PC-3 (cell line): ENCODE measurements at regions not wholly inside any gene's neighbourhood (a gene's known extent, or its start where the extent isn't known, plus 50 kb on each side); places are given as distances from the start of the nearest gene placed in this dataset.

Experiments used
- ATAC-seq: fragments of 200-7000 bp; cut with Tn5 transposase; 2 replicates; pipeline ENCODE4 v1.9.1; 2020; ENCODE audit warnings: mild to moderate bottlenecking, moderate library complexity
- BruUV-seq: library from RNA; stranded (reverse); fragments of 400-500 nt; replicated peaks from 2 replicates; lab custom pipeline; 2021; lab: Mats Ljungman, UMichigan
- CTCF ChIA-PET: fragments of 300-600 bp; sonication (Branson Sonifier 250); formaldehyde crosslinking; loops from one replicate; lab custom pipeline; 2022; ENCODE audit warnings: antibody characterized with exemption; lab: Charles Lee
- POLR2A ChIA-PET: fragments of 300-600 bp; sonication (Branson Sonifier 250); formaldehyde crosslinking; loops from one replicate; lab custom pipeline; 2022; ENCODE audit warnings: antibody characterized with exemption; ENCODE audit not compliant: unreplicated experiment; lab: Charles Lee
- DNase-seq: peaks from one replicate; pipeline ENCODE4 v3.0.0-alpha.2; 2015
- H2AFZ ChIP-seq: fragments of 300-600 bp; sonication (generic); 2 replicates; pipeline ENCODE4 v1.6.0; 2016; ENCODE audit warnings: antibody characterized with exemption, low read length
- H3F3A ChIP-seq: fragments of 300-600 bp; sonication (generic); one replicate; pipeline ENCODE4 v1.6.0; 2017; ENCODE audit warnings: antibody characterized with exemption, low read length, control low read depth, mild to moderate bottlenecking; ENCODE audit not compliant: unreplicated experiment
- H3K27ac ChIP-seq: fragments of 300-600 bp; sonication (generic); 2 replicates; pipeline ENCODE4 v1.5.1; 2016; ENCODE audit warnings: mild to moderate bottlenecking, low read length
- H3K27me3 ChIP-seq: fragments of 300-600 bp; sonication (generic); 2 replicates; pipeline ENCODE4 v1.6.1; 2016; ENCODE audit warnings: low read length, mixed read lengths
- H3K36me3 ChIP-seq: fragments of 300-600 bp; sonication (generic); 2 replicates; pipeline ENCODE4 v1.6.1; 2016; ENCODE audit warnings: low read depth, mixed run types, low read length, mixed read lengths
- H3K4me1 ChIP-seq: fragments of 300-600 bp; sonication (generic); 2 replicates; pipeline ENCODE4 v1.5.1; 2016; ENCODE audit warnings: low read length; ENCODE audit not compliant: insufficient read depth
- H3K4me2 ChIP-seq: fragments of 300-600 bp; sonication (generic); 2 replicates; pipeline ENCODE4 v1.6.0; 2016; ENCODE audit warnings: low read length
- H3K4me3 ChIP-seq: fragments of 300-600 bp; sonication (generic); 2 replicates; pipeline ENCODE4 v1.5.1; 2016; ENCODE audit warnings: mild to moderate bottlenecking, low read length, mixed read lengths
- H3K79me2 ChIP-seq: fragments of 300-600 bp; sonication (generic); 2 replicates; pipeline ENCODE4 v1.6.1; 2017; ENCODE audit warnings: low read length, mixed read lengths
- H3K9ac ChIP-seq: fragments of 300-600 bp; sonication (generic); 2 replicates; pipeline ENCODE4 v1.6.0; 2016; ENCODE audit warnings: mild to moderate bottlenecking, low read length
- H3K9me2 ChIP-seq: fragments of 300-600 bp; sonication (generic); replicated peaks from 2 replicates; pipeline ENCODE4 v1.6.1; 2016; ENCODE audit warnings: mixed run types, low read length, mixed read lengths
- H3K9me3 ChIP-seq: fragments of 300-600 bp; sonication (generic); 2 replicates; pipeline ENCODE4 v1.6.1; 2016; ENCODE audit warnings: low read length, mixed read lengths
- H4K20me1 ChIP-seq: fragments of 300-600 bp; sonication (generic); 2 replicates; pipeline ENCODE4 v1.6.1; 2016; ENCODE audit warnings: low read length, mixed read lengths
- EZH2 ChIP-seq: fragments of 300-600 bp; sonication (generic); IDR thresholded peaks from one replicate; pipeline ENCODE4 v1.6.1; 2017; ENCODE audit warnings: antibody characterized with exemption, mild to moderate bottlenecking, low read length; ENCODE audit not compliant: unreplicated experiment
- EZH2phosphoT487 ChIP-seq: fragments of 300-600 bp; sonication (generic); IDR thresholded peaks from 2 replicates; pipeline ENCODE4 v1.6.1; 2018; ENCODE audit warnings: mild to moderate bottlenecking, antibody characterized with exemption, low read length, borderline replicate concordance
- intact Hi-C: fragments of 100-400 bp; cut with micrococcal nuclease; formaldehyde crosslinking; loops from 2 replicates; pipeline ENCODE4 v1.9.0; 2023
- TF ChIP-seq, protein P1 (sequence below): fragments of 300-600 bp; sonication (generic); conservative IDR thresholded peaks from 2 replicates; pipeline ENCODE4 v1.5.1; 2017; ENCODE audit warnings: antibody characterized with exemption, low read depth, mild to moderate bottlenecking, low read length

GRCh38 chr17:65463242-65463641 lies 98.2 kb downstream of the AXIN2 start:
- no peak overlapping the region for H3K4me2 ChIP-seq
- H3K9ac ChIP-seq: no peak overlapping the region
- POLR2A ChIA-PET: no interaction called here
- H4K20me1 ChIP-seq: no peaks in the 10 kb centered on the region
- no peaks in the 10 kb centered on the region for H3K4me1 ChIP-seq
- no peak overlapping the region for H3K4me3 ChIP-seq
- H3K27me3 ChIP-seq: 0 out of 2 replicates have a peak, but pooled peaks cover 12% of the 10 kb centered on the region
- no peak overlapping the region for H2AFZ ChIP-seq
- no peak overlapping the region for H3K27ac ChIP-seq
- H3K9me3 ChIP-seq: no peaks in the 10 kb centered on the region
- DNase-seq: no peak
- no TSS peak for BruUV-seq
- no peaks in the 10 kb centered on the region for H3F3A ChIP-seq
- intact Hi-C loops: no loop called here
- H3K9me2 ChIP-seq: no peaks in the 10 kb centered on the region
- TF ChIP-seq EZH2: no peak
- no peak for TF ChIP-seq EZH2phosphoT487
- TF ChIP-seq, protein P1, sequence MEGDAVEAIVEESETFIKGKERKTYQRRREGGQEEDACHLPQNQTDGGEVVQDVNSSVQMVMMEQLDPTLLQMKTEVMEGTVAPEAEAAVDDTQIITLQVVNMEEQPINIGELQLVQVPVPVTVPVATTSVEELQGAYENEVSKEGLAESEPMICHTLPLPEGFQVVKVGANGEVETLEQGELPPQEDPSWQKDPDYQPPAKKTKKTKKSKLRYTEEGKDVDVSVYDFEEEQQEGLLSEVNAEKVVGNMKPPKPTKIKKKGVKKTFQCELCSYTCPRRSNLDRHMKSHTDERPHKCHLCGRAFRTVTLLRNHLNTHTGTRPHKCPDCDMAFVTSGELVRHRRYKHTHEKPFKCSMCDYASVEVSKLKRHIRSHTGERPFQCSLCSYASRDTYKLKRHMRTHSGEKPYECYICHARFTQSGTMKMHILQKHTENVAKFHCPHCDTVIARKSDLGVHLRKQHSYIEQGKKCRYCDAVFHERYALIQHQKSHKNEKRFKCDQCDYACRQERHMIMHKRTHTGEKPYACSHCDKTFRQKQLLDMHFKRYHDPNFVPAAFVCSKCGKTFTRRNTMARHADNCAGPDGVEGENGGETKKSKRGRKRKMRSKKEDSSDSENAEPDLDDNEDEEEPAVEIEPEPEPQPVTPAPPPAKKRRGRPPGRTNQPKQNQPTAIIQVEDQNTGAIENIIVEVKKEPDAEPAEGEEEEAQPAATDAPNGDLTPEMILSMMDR: no peak
- ATAC-seq: no peak
- H3K79me2 ChIP-seq: no peaks in the 10 kb centered on the region
- CTCF ChIA-PET: no interaction called here
- no peaks in the 10 kb centered on the region for H3K36me3 ChIP-seq

GRCh38 chr17:65459677-65460347 lies 101.6 kb downstream of the AXIN2 start:
- Histone ChIP-seq H4K20me1 (no peaks in the 10 kb centered on the region), H3K79me2 (no peaks in the 10 kb centered on the region), H3K4me2 (no peak overlapping the region), H3F3A (no peaks in the 10 kb centered on the region), H3K9me3 (no peaks in the 10 kb centered on the region), H3K27ac (no peak overlapping the region), H3K4me1 (no peaks in the 10 kb centered on the region), H3K9me2 (no peaks in the 10 kb centered on the region), H2AFZ (no peak overlapping the region), H3K36me3 (no peaks in the 10 kb centered on the region), H3K27me3 (0 out of 2 replicates have a peak, but pooled peaks cover 6% of the 10 kb centered on the region), H3K4me3 (no peak overlapping the region), H3K9ac (no peak overlapping the region)
- BruUV-seq: no TSS peak
- TF ChIP-seq, protein P1: no peak
- TF ChIP-seq EZH2phosphoT487 (no peak), EZH2 (no peak)
- ATAC-seq (no peak), DNase-seq (no peak)
- CTCF ChIA-PET: no interaction called here
- intact Hi-C loops: loop anchor here (5.0 to 10.0 kb wide), 3 partner anchors 97 to 527 kb away; no protein-coding TSS in a partner anchor
- POLR2A ChIA-PET: interaction anchor here (0.7 kb wide), 1 partner anchor 224 kb away, joined by 4 read pairs; no protein-coding TSS in a partner anchor

DNA sequence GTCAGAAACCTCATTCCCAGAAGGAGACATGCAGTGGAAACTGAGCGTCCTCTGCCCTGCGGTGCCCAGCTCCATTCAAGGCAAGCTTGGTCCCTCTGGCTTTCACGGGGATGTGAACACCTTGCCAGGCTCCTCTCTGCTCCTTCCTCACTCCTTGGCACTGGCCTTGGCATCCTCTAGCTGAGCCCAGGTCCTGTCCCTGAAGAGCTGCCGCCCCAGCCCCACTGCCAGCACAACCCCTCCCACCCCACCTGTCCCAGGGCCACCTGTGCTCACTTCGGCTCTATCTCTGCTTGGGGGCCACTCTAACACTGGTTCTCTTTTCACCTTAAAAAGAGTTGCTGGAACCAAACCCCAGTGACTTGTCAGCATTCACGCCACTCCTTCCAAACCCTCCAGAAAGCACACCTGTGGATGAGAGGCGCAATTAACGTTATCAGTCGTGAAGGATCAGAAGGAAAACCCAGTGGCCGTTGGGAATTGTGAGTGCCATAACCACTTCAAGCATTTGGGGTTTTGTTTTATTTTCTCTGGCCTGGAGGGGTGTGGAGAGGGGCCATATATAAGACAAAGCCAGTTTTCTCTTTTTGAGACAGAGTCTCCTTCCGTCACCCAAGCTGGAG lies 103.7 kb downstream of the AXIN2 start:
- Histone ChIP-seq H4K20me1 (no peaks in the 10 kb centered on the region), H2AFZ (no peak overlapping the region), H3F3A (no peaks in the 10 kb centered on the region), H3K4me1 (no peaks in the 10 kb centered on the region), H3K9me3 (no peaks in the 10 kb centered on the region), H3K27ac (no peak overlapping the region), H3K79me2 (no peaks in the 10 kb centered on the region), H3K4me3 (no peak overlapping the region), H3K27me3 (0 out of 2 replicates have a peak, but pooled peaks cover 2% of the 10 kb centered on the region), H3K36me3 (no peaks in the 10 kb centered on the region), H3K9ac (no peak overlapping the region), H3K9me2 (no peaks in the 10 kb centered on the region), H3K4me2 (no peak overlapping the region)
- POLR2A ChIA-PET: no interaction called here
- no TSS peak for BruUV-seq
- DNase-seq (no peak), ATAC-seq (no peak)
- TF ChIP-seq EZH2: no peak
- TF ChIP-seq, protein P1: no peak
- TF ChIP-seq EZH2phosphoT487: no peak
- CTCF ChIA-PET: no interaction called here
- intact Hi-C loops: loop anchor here (5.0 to 10.0 kb wide), 3 partner anchors 100 to 530 kb away; no protein-coding TSS in a partner anchor
